ENCODE measurements at regions not wholly inside any gene's neighbourhood (a gene's known extent, or its start where the extent isn't known, plus 50 kb on each side); places are given as distances from the start of the nearest gene placed in this dataset.

DNA sequence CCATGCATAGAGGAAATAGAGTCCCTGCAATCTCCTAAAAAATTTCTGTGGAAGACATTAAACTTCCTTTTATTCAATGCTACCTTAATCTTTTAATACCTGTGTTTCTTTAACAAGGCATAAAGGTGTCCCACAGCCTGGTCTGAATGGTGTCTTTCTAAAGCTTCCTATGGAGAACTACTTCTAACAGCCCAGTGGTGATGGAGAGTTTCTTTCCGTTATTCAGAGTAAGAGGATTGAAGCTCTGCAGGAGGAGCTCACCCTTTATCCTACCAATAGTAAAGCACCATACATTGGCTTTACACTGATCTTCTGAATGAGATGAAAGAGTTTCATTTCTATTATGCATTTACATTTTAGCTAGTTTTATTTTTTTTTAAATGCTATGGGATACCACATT is 1362.4 kb upstream of the ADGRL3 start:
- no peaks in the 10 kb centered on the region for H3K36me3 ChIP-seq (ENCODE audit: insufficient read depth, low read length, poor library complexity, severe bottlenecking)
- no peak for DNase-seq (ENCODE audit: low spot score)
- BruUV-seq (replicated peaks), result no TSS peak
- intact Hi-C loops (cut with micrococcal nuclease; ENCODE audit: unreplicated experiment), result no loop called here
- H3K4me3 ChIP-seq (ENCODE audit: low read depth, low read length, poor library complexity, severe bottlenecking), result no peak overlapping the region
- ChIA-PET CTCF (no interaction called here), POLR2A (ENCODE audit: low non-redundant PET) (no interaction called here)
- H3K27ac ChIP-seq (ENCODE audit: low read depth, low read length, poor library complexity, severe bottlenecking), result no peak overlapping the region
- H3K9me3 ChIP-seq (ENCODE audit: low read depth, low read length, poor library complexity, severe bottlenecking), result no peaks in the 10 kb centered on the region
- H3K4me1 ChIP-seq (ENCODE audit: insufficient read depth, low read length, poor library complexity, severe bottlenecking), result no peaks in the 10 kb centered on the region
- TF ChIP-seq CTCF (conservative IDR thresholded peaks at IDR 0.05; ENCODE audit: low read depth, low read length), result no peak
- TF ChIP-seq EZH2 (IDR thresholded peaks at IDR 0.05; ENCODE audit: borderline replicate concordance, low read depth, low read length, poor library complexity, severe bottlenecking), result no peak
- no peaks in the 10 kb centered on the region for H3K27me3 ChIP-seq (replicated peaks; ENCODE audit: insufficient read depth, low read depth, low read length, poor library complexity)

- Histone ChIP-seq H3K9me3 (ENCODE audit: low read depth, low read length, poor library complexity, severe bottlenecking) (no peaks in the 10 kb centered on the region), H3K4me1 (ENCODE audit: insufficient read depth, low read length, poor library complexity, severe bottlenecking) (no peaks in the 10 kb centered on the region), H3K27ac (ENCODE audit: low read depth, low read length, poor library complexity, severe bottlenecking) (no peak overlapping the region), H3K4me3 (ENCODE audit: low read depth, low read length, poor library complexity, severe bottlenecking) (no peak overlapping the region), H3K36me3 (ENCODE audit: insufficient read depth, low read length, poor library complexity, severe bottlenecking) (no peaks in the 10 kb centered on the region), H3K27me3 (replicated peaks; ENCODE audit: insufficient read depth, low read depth, low read length, poor library complexity) (no peaks in the 10 kb centered on the region)
- intact Hi-C loops (cut with micrococcal nuclease; ENCODE audit: unreplicated experiment), result no loop called here
- no peak for DNase-seq (ENCODE audit: low spot score)
- POLR2A ChIA-PET (ENCODE audit: low non-redundant PET), result no interaction called here
- no peak for TF ChIP-seq EZH2 (IDR thresholded peaks at IDR 0.05; ENCODE audit: borderline replicate concordance, low read depth, low read length, poor library complexity, severe bottlenecking)
- TF ChIP-seq CTCF (conservative IDR thresholded peaks at IDR 0.05; ENCODE audit: low read depth, low read length), result no peak
- CTCF ChIA-PET, result no interaction called here
- BruUV-seq (replicated peaks), result no TSS peak
Observed at GRCh38 chr4:59838236-59838635, 1361.9 kb upstream of the ADGRL3 start.

- Histone ChIP-seq H3K9me3 (ENCODE audit: low read depth, low read length, poor library complexity, severe bottlenecking) (no peaks in the 10 kb centered on the region), H3K4me1 (ENCODE audit: insufficient read depth, low read length, poor library complexity, severe bottlenecking) (no peaks in the 10 kb centered on the region), H3K36me3 (ENCODE audit: insufficient read depth, low read length, poor library complexity, severe bottlenecking) (no peaks in the 10 kb centered on the region), H3K27me3 (replicated peaks; ENCODE audit: insufficient read depth, low read depth, low read length, poor library complexity) (no peaks in the 10 kb centered on the region), H3K4me3 (ENCODE audit: low read depth, low read length, poor library complexity, severe bottlenecking) (no peak overlapping the region), H3K27ac (ENCODE audit: low read depth, low read length, poor library complexity, severe bottlenecking) (no peak overlapping the region)
- TF ChIP-seq EZH2 (IDR thresholded peaks at IDR 0.05; ENCODE audit: borderline replicate concordance, low read depth, low read length, poor library complexity, severe bottlenecking), result no peak
- no peak for TF ChIP-seq CTCF (conservative IDR thresholded peaks at IDR 0.05; ENCODE audit: low read depth, low read length)
- intact Hi-C loops (cut with micrococcal nuclease; ENCODE audit: unreplicated experiment), result no loop called here
- ChIA-PET CTCF (no interaction called here), POLR2A (ENCODE audit: low non-redundant PET) (no interaction called here)
- no peak for DNase-seq (ENCODE audit: low spot score)
- BruUV-seq (replicated peaks), result no TSS peak
Observed at GRCh38 chr4:59841698-59842097, 1358.4 kb upstream of the ADGRL3 start.
